ENCODE measurements at regions not wholly inside any gene's neighbourhood (a gene's known extent, or its start where the extent isn't known, plus 50 kb on each side); places are given as distances from the start of the nearest gene placed in this dataset.

DNA sequence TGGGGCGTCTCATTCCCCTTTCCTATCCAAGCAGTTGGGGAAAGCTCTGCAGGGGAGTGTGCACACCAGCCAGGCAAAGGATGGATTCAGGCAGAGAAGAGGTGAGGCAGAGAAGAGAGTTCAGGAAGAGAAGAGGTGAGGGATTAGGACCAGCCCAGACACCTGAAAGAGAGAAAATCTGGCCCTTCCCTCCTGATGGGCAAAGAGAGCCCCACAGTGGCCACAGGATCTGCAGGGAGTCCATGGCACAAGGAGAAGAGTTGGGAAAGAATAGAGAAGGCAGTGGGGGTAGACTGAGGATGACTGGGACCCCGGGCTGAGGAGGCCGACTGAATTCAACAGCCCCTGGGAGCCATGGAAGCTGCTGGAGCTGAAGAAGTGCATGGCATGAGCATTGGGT lies 140.4 kb upstream of the ZMIZ1 start:
- BruUV-seq (replicated peaks), result no TSS peak
- CTCF ChIA-PET, result no interaction called here
- no peaks in the 10 kb centered on the region for H3K36me3 Mint-ChIP-seq (ENCODE audit: insufficient read depth, unreplicated experiment)
- TF ChIP-seq CTCF (IDR thresholded peaks at IDR 0.05; ENCODE audit: unreplicated experiment), result no peak
- no peak overlapping the region for H3K4me3 Mint-ChIP-seq (ENCODE audit: low read depth, unreplicated experiment)
- DNase-seq, result no peak
- H3K9me3 Mint-ChIP-seq (ENCODE audit: low read depth, unreplicated experiment), result no peaks in the 10 kb centered on the region
- intact Hi-C loops (cut with micrococcal nuclease; ENCODE audit: unreplicated experiment), result no loop called here
- peaks cover 17% of the 10 kb centered on the region for H3K4me1 Mint-ChIP-seq (ENCODE audit: low read depth, unreplicated experiment)
- no peak overlapping the region for H3K27ac Mint-ChIP-seq (ENCODE audit: unreplicated experiment)
- H3K27me3 Mint-ChIP-seq (ENCODE audit: unreplicated experiment), result peaks cover 32% of the 10 kb centered on the region

DNA sequence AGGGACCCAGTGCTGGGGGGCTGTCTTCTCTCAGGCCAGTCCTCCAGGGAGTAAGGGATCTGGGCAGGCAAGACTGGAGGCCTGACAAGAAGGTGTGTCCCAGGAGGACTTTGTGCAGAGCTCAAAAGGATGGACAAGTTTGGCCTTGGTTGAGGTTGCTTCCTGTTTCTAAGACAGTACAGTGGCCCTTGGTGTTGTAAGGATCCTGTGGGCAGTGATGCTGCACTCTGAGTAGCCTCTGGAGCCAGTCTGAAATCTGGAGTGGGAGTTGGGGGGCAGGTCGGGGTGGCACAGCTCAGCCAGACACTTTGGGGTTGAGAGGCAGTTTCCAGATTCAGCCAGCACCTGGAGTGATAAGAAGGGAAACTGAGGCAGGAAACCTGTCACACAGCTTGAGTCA lies 139.2 kb upstream of the ZMIZ1 start:
- Mint-ChIP-seq H3K27ac (ENCODE audit: unreplicated experiment) (no peak overlapping the region), H3K4me1 (ENCODE audit: low read depth, unreplicated experiment) (peaks cover 17% of the 10 kb centered on the region), H3K27me3 (ENCODE audit: unreplicated experiment) (peaks cover 31% of the 10 kb centered on the region), H3K9me3 (ENCODE audit: low read depth, unreplicated experiment) (no peaks in the 10 kb centered on the region), H3K4me3 (ENCODE audit: low read depth, unreplicated experiment) (no peak overlapping the region), H3K36me3 (ENCODE audit: insufficient read depth, unreplicated experiment) (no peaks in the 10 kb centered on the region)
- DNase-seq, result no peak
- no peak for TF ChIP-seq CTCF (IDR thresholded peaks at IDR 0.05; ENCODE audit: unreplicated experiment)
- BruUV-seq (replicated peaks), result no TSS peak
- intact Hi-C loops (cut with micrococcal nuclease; ENCODE audit: unreplicated experiment), result no loop called here
- CTCF ChIA-PET, result no interaction called here

- no peaks in the 10 kb centered on the region for H3K36me3 Mint-ChIP-seq (ENCODE audit: insufficient read depth, unreplicated experiment)
- BruUV-seq (replicated peaks), result no TSS peak
- TF ChIP-seq CTCF (IDR thresholded peaks at IDR 0.05; ENCODE audit: unreplicated experiment), result no peak
- H3K27me3 Mint-ChIP-seq (ENCODE audit: unreplicated experiment), result peaks cover 31% of the 10 kb centered on the region
- peaks cover 8% of the 10 kb centered on the region for H3K4me1 Mint-ChIP-seq (ENCODE audit: low read depth, unreplicated experiment)
- DNase-seq, result no peak
- H3K9me3 Mint-ChIP-seq (ENCODE audit: low read depth, unreplicated experiment), result no peaks in the 10 kb centered on the region
- no peak overlapping the region for H3K4me3 Mint-ChIP-seq (ENCODE audit: low read depth, unreplicated experiment)
- CTCF ChIA-PET, result interaction anchor here (0.9 kb wide), 1 partner anchor 12 kb away, joined by 3 read pairs; no protein-coding TSS in a partner anchor
- H3K27ac Mint-ChIP-seq (ENCODE audit: unreplicated experiment), result no peak overlapping the region
- intact Hi-C loops (cut with micrococcal nuclease; ENCODE audit: unreplicated experiment), result loop anchor here (10.0 kb wide), 1 partner anchor 263 kb away; no protein-coding TSS in a partner anchor
These were observed 137.3 kb upstream of the ZMIZ1 start for GRCh38 chr10:78931321-78932053.

DNA sequence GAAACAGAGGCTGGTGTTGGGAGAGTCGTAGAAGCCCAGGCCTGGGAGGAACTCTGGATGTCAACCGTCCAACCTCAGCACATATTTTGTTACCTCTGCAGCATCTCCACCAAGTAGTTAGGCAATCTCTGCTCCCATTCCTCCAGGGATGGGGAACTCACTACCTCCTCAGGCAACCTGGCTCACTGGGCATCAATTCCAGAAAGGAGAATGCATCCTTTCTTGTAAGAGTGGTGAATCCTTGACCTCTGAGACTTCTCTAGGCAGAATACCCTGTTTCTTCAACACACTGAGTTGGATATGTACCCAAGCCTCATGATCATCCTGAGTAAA lies 136.7 kb upstream of the ZMIZ1 start:
- Mint-ChIP-seq H3K9me3 (ENCODE audit: low read depth, unreplicated experiment) (no peaks in the 10 kb centered on the region), H3K36me3 (ENCODE audit: insufficient read depth, unreplicated experiment) (no peaks in the 10 kb centered on the region), H3K4me1 (ENCODE audit: low read depth, unreplicated experiment) (peaks cover 8% of the 10 kb centered on the region), H3K4me3 (ENCODE audit: low read depth, unreplicated experiment) (no peak overlapping the region), H3K27me3 (ENCODE audit: unreplicated experiment) (peaks cover 31% of the 10 kb centered on the region), H3K27ac (ENCODE audit: unreplicated experiment) (no peak overlapping the region)
- DNase-seq, result no peak
- intact Hi-C loops (cut with micrococcal nuclease; ENCODE audit: unreplicated experiment), result loop anchor here (10.0 kb wide), 1 partner anchor 263 kb away; no protein-coding TSS in a partner anchor
- no TSS peak for BruUV-seq (replicated peaks)
- CTCF ChIA-PET, result no interaction called here
- no peak for TF ChIP-seq CTCF (IDR thresholded peaks at IDR 0.05; ENCODE audit: unreplicated experiment)
